Trophoblast cell (in vitro differentiated cells and primary cell): ENCODE measurements at regions not wholly inside any gene's neighbourhood (a gene's known extent, or its start where the extent isn't known, plus 50 kb on each side); places are given as distances from the start of the nearest gene placed in this dataset.

Source experiments
- DNase-seq, 2 donors: peaks; one replicate each; pipeline ENCODE4 v3.0.0-alpha.2; 2016
- H2AFZ ChIP-seq: 2 replicates; pipeline ENCODE4 v1.6.1; 2013; ENCODE audit warnings: low read length, moderate library complexity, mild to moderate bottlenecking; ENCODE audit not compliant: insufficient read depth, poor library complexity
- H2AK5ac ChIP-seq: 2 replicates; pipeline ENCODE4 v1.6.1; 2013; ENCODE audit warnings: mild to moderate bottlenecking, low read length
- H2BK120ac ChIP-seq: 2 replicates; pipeline ENCODE4 v1.6.1; 2013; ENCODE audit warnings: low read length, mild to moderate bottlenecking, moderate library complexity; ENCODE audit not compliant: insufficient read depth, poor library complexity
- H2BK12ac ChIP-seq: 2 replicates; pipeline ENCODE4 v1.6.1; 2013; ENCODE audit warnings: mild to moderate bottlenecking, low read length, moderate library complexity
- H2BK5ac ChIP-seq: 2 replicates; pipeline ENCODE4 v1.6.1; 2013; ENCODE audit warnings: low read length, low read depth, moderate library complexity, mild to moderate bottlenecking; ENCODE audit not compliant: poor library complexity
- H3K14ac ChIP-seq: 2 replicates; pipeline ENCODE4 v1.6.1; 2013; ENCODE audit warnings: mild to moderate bottlenecking, low read length
- H3K18ac ChIP-seq: 2 replicates; pipeline ENCODE4 v1.6.1; 2013; ENCODE audit warnings: mild to moderate bottlenecking, low read length
- H3K23ac ChIP-seq: 2 replicates; pipeline ENCODE4 v1.6.1; 2013; ENCODE audit warnings: low read length
- H3K27ac ChIP-seq: 2 replicates; pipeline ENCODE4 v1.5.1; 2013; ENCODE audit warnings: low read depth, mild to moderate bottlenecking, inconsistent platforms, low read length, moderate library complexity
- H3K27me3 ChIP-seq: 2 replicates; pipeline ENCODE4 v1.6.1; 2013; ENCODE audit warnings: inconsistent platforms, mild to moderate bottlenecking, low read length, moderate library complexity; ENCODE audit not compliant: insufficient read depth
- H3K36me3 ChIP-seq, 2 experiments: 1 replicate in 1 of 2; 2 replicates in 1 of 2; pipeline ENCODE4 v1.6.1; 2013; ENCODE audit warnings: low read length in 2 of 2, mild to moderate bottlenecking in 2 of 2, moderate library complexity in 1 of 2; ENCODE audit not compliant: insufficient read depth in 2 of 2, control insufficient read depth in 1 of 2
- H3K4ac ChIP-seq: 2 replicates; pipeline ENCODE4 v1.6.1; 2013; ENCODE audit warnings: low read depth, mild to moderate bottlenecking, low read length, moderate library complexity
- H3K4me1 ChIP-seq, 2 experiments: 1 replicate in 1 of 2; 2 replicates in 1 of 2; pipeline ENCODE4 v1.6.1; 2013; ENCODE audit warnings: low read length in 2 of 2, mild to moderate bottlenecking in 2 of 2, moderate library complexity in 1 of 2; ENCODE audit not compliant: insufficient read depth in 2 of 2, control insufficient read depth in 1 of 2
- H3K4me2 ChIP-seq: 2 replicates; pipeline ENCODE4 v1.6.1; 2013; ENCODE audit warnings: inconsistent platforms, mild to moderate bottlenecking, low read length, moderate library complexity
- H3K4me3 ChIP-seq: 2 replicates; pipeline ENCODE4 v1.5.1; 2013; ENCODE audit warnings: mild to moderate bottlenecking, low read depth, low read length, inconsistent platforms
- H3K79me1 ChIP-seq: one replicate; pipeline ENCODE4 v1.6.1; 2013; ENCODE audit warnings: low read length
- H3K79me2 ChIP-seq: 2 replicates; pipeline ENCODE4 v1.6.1; 2013; ENCODE audit warnings: low read length, mild to moderate bottlenecking; ENCODE audit not compliant: control insufficient read depth, insufficient read depth, poor library complexity
- H3K9ac ChIP-seq: 2 replicates; pipeline ENCODE4 v1.6.1; 2013; ENCODE audit warnings: mild to moderate bottlenecking, low read length
- H3K9me3 ChIP-seq: 2 replicates; pipeline ENCODE4 v1.6.1; 2013; ENCODE audit warnings: low read depth, mild to moderate bottlenecking, control low read depth, inconsistent platforms, low read length; ENCODE audit not compliant: insufficient read depth
- H4K12ac ChIP-seq: 2 replicates; pipeline ENCODE4 v1.6.1; 2013; ENCODE audit warnings: low read depth, mild to moderate bottlenecking, low read length, moderate library complexity
- H4K8ac ChIP-seq: 2 replicates; pipeline ENCODE4 v1.6.1; 2013; ENCODE audit warnings: low read depth, mild to moderate bottlenecking, low read length, moderate library complexity
- H4K91ac ChIP-seq: one replicate; pipeline ENCODE4 v1.6.1; 2013; ENCODE audit warnings: low read depth, mild to moderate bottlenecking, low read length, moderate library complexity
- WGBS: extraction: QIAGEN DNeasy Blood & Tissue Kit; methylation state at CpG from one replicate; pipeline ENCODE4 v1.1.7; 2013; ENCODE audit warnings: missing lambda C conversion rate; ENCODE audit not compliant: insufficient read length, insufficient coverage; ENCODE audit errors: extremely low coverage; 5-methylcytosine and 5-hydroxymethylcytosine counted together

GRCh38 chr1:147472966-147473732 is 68.2 kb upstream of the BCL9 start:
- no peak overlapping the region for H3K4me3 ChIP-seq
- no peak overlapping the region for H3K27ac ChIP-seq
- no peak overlapping the region for H4K12ac ChIP-seq
- no peak overlapping the region for H4K91ac ChIP-seq
- H2BK120ac ChIP-seq, result no peak overlapping the region
- no peaks in the 10 kb centered on the region for H3K9me3 ChIP-seq
- no peak overlapping the region for H3K18ac ChIP-seq
- no peaks in the 10 kb centered on the region for H3K4me1 ChIP-seq
- no peak overlapping the region for H2BK12ac ChIP-seq
- H3K36me3 ChIP-seq, result no peaks in the 10 kb centered on the region
- no peak overlapping the region for H2BK5ac ChIP-seq
- H4K8ac ChIP-seq, result no peak overlapping the region
- WGBS, result no CpG with 5 or more reads among the region's 5 CpGs
- no peak for DNase-seq
- no peak overlapping the region for H3K9ac ChIP-seq
- no peak overlapping the region for H3K4ac ChIP-seq
- H3K23ac ChIP-seq, result no peak overlapping the region
- no peaks in the 10 kb centered on the region for H3K79me1 ChIP-seq
- no peak overlapping the region for H2AK5ac ChIP-seq
- no peak overlapping the region for H3K4me2 ChIP-seq
- no peaks in the 10 kb centered on the region for H3K79me2 ChIP-seq
- H3K14ac ChIP-seq, result no peak overlapping the region
- no peaks in the 10 kb centered on the region for H3K27me3 ChIP-seq
- no peak overlapping the region for H2AFZ ChIP-seq

DNA sequence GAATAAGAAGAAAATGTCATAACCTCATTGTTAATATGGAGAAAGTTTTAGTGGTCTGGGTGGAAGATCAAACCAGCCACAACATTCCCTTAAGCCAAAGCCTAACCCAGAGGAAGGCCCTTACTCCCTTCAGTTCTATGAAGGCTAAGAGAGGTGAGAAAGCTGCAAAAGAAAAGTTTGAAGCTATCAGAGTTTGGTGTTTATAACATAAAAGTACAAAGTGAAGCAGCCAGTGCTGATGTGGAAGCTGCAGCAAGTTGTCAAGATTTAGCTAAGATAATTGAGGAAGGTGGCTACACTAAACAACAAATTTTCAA is 67.6 kb upstream of the BCL9 start:
- Histone ChIP-seq H3K79me1 (no peaks in the 10 kb centered on the region), H3K4me1 (no peaks in the 10 kb centered on the region), H3K4ac (no peak overlapping the region), H3K18ac (no peak overlapping the region), H3K27me3 (no peaks in the 10 kb centered on the region), H3K4me2 (no peak overlapping the region), H2BK12ac (no peak overlapping the region), H4K91ac (no peak overlapping the region), H2BK120ac (no peak overlapping the region), H3K36me3 (no peaks in the 10 kb centered on the region), H3K4me3 (no peak overlapping the region), H2AFZ (no peak overlapping the region), H4K8ac (no peak overlapping the region), H4K12ac (no peak overlapping the region), H3K9ac (no peak overlapping the region), H2BK5ac (no peak overlapping the region), H3K79me2 (no peaks in the 10 kb centered on the region), H3K27ac (no peak overlapping the region), H3K14ac (no peak overlapping the region), H2AK5ac (no peak overlapping the region), H3K9me3 (no peaks in the 10 kb centered on the region), H3K23ac (no peak overlapping the region)
- DNase-seq, result no peak

DNA sequence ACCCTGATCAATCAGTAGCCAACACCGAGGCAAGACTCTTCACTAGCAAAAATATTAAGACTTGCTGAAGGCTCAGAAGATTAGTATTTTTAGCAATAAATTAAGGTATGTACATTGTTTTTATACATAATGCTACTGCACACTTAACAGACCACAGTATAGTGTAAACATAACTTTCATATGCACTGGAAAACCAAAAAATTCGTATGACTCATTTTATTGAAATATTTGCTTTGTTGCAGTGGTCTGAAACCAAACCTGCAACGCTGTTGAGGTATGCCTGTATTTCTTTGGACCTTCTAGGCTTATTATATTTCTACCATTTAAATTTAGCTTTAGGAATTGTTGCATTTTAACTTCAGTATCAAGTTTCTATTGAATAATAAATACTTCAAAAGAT is 65.8 kb upstream of the BCL9 start:
- no peak overlapping the region for H2BK12ac ChIP-seq
- WGBS, result no CpG with 5 or more reads among the region's 3 CpGs
- no peak overlapping the region for H3K9ac ChIP-seq
- H3K79me2 ChIP-seq, result no peaks in the 10 kb centered on the region
- no peak overlapping the region for H2BK5ac ChIP-seq
- H2AFZ ChIP-seq, result no peak overlapping the region
- no peaks in the 10 kb centered on the region for H3K9me3 ChIP-seq
- H3K4ac ChIP-seq, result no peak overlapping the region
- no peak overlapping the region for H2BK120ac ChIP-seq
- no peak overlapping the region for H2AK5ac ChIP-seq
- no peaks in the 10 kb centered on the region for H3K79me1 ChIP-seq
- H3K23ac ChIP-seq, result no peak overlapping the region
- no peaks in the 10 kb centered on the region for H3K27me3 ChIP-seq
- no peak overlapping the region for H4K12ac ChIP-seq
- H4K8ac ChIP-seq, result no peak overlapping the region
- no peak overlapping the region for H3K18ac ChIP-seq
- no peak for DNase-seq
- H4K91ac ChIP-seq, result no peak overlapping the region
- no peak overlapping the region for H3K14ac ChIP-seq
- no peaks in the 10 kb centered on the region for H3K36me3 ChIP-seq
- H3K4me1 ChIP-seq, result no peaks in the 10 kb centered on the region
- no peak overlapping the region for H3K27ac ChIP-seq
- H3K4me2 ChIP-seq, result no peak overlapping the region
- no peak overlapping the region for H3K4me3 ChIP-seq

DNA sequence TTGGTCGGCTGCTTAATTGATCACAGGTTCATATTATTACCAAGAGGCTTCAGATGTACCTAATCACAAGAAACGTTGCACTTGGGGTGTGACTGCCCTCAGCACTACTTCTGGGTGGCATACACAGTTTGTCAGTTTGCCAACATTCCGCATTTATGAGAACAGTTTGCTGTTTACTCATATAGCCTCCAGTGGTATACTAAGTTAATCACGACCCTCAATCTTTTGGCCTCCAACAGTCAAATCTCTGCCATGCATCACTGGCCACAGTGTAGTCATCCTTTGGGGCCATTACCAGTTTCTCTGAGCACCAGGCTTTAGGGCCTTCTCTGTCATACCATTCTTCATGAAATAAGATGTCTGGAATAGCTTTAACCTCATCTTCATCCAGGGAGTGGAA is 62.8 kb upstream of the BCL9 start:
- H3K18ac ChIP-seq, result no peak overlapping the region
- H3K9ac ChIP-seq, result no peak overlapping the region
- WGBS, result no CpG with 5 or more reads among the region's 4 CpGs
- H2BK5ac ChIP-seq, result no peak overlapping the region
- no peak overlapping the region for H4K8ac ChIP-seq
- H3K4me3 ChIP-seq, result no peak overlapping the region
- no peaks in the 10 kb centered on the region for H3K9me3 ChIP-seq
- H3K4ac ChIP-seq, result no peak overlapping the region
- H2AK5ac ChIP-seq, result no peak overlapping the region
- no peak overlapping the region for H2BK12ac ChIP-seq
- H2BK120ac ChIP-seq, result no peak overlapping the region
- H3K14ac ChIP-seq, result no peak overlapping the region
- H3K27me3 ChIP-seq, result no peaks in the 10 kb centered on the region
- no peak overlapping the region for H4K12ac ChIP-seq
- no peak overlapping the region for H4K91ac ChIP-seq
- H3K23ac ChIP-seq, result no peak overlapping the region
- no peak for DNase-seq
- H3K79me1 ChIP-seq, result no peaks in the 10 kb centered on the region
- H2AFZ ChIP-seq, result no peak overlapping the region
- H3K36me3 ChIP-seq, result no peaks in the 10 kb centered on the region
- H3K27ac ChIP-seq, result no peak overlapping the region
- no peak overlapping the region for H3K4me2 ChIP-seq
- H3K79me2 ChIP-seq, result no peaks in the 10 kb centered on the region
- H3K4me1 ChIP-seq, result no peaks in the 10 kb centered on the region
